GM21360 (cell line): ENCODE measurements at regions not wholly inside any gene's neighbourhood (a gene's known extent, or its start where the extent isn't known, plus 50 kb on each side); places are given as distances from the start of the nearest gene placed in this dataset.
"Not testable (repeated sequence)": the region's sequence is repeated elsewhere in the genome, so short reads cannot be mapped to it uniquely, and the experiment has no call there.

Experiments
- ATAC-seq: cut with Tn5 transposase; IDR thresholded peaks from one replicate; pipeline ENCODE4 v1.9.1; 2021; ENCODE audit warnings: mild to moderate bottlenecking, moderate library complexity; ENCODE audit not compliant: unreplicated experiment

- ATAC-seq, result no peak
Measured at GRCh38 chr12:46670636-46671035, 155.2 kb downstream of the SLC38A4 start.

- ATAC-seq, result no peak
Measured at GRCh38 chr12:46669720-46670119, 156.1 kb downstream of the SLC38A4 start.

DNA sequence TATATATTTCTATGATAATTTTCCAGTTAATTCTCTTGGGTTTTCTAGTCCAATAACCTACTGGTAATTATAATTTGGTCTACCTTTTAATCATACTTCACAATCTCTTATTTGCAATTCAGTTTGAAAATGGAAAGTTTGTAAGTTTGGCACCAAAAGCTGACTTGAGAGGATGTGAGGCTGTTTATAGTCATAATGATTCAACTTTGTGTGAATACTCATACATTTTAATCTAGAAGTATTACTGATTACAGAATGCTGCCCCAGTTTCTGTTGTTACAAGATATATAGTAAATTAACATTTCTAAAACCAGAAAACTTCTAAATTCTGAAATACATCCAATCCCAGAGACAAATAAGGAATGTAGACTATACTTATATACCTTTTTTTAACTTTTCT lies 158.2 kb downstream of the SLC38A4 start:
- no peak for ATAC-seq

DNA sequence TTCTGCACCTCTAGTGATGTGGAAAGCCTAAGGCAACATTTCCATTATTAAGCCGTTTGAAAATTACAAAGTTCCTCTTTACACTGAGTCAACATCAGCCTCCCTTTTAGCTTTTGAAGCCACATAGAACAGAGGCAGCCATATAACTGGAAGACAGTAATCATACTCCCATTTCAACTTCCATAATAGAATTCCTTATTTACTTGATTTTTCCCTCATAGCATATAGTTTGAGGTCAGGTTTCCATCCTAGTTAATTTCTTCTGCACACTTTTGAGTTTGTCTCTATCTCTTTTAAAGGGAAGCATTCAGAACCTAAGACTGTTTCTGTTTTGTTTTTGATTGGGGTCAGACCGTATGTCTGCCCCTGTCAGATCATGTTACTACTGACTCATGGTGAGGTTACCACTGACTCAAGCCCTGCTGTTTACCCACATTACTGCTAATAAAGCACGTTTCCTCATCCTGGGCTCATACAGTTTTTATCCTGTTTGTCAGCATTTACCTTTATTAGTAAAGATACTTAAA lies 161.0 kb downstream of the SLC38A4 start:
- ATAC-seq, result no peak

DNA sequence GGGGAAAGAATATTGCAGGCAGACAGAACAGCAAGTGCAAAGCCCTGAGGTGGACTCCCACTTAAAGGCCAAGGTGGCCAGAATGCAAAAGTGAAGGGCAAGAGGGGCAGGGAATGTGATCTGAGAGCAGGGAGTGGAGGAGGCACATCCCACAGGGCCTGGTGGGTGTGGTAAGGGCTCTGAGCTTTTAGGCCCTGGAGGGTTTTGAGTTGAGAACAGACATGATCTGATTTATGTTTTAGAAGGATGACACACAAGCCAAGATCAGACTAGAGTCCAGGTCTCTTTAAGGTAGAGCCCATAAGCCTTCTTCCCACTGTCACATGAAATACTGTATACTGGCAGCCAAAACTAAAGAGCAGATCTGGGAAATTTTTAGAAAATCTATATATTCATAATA lies 162.5 kb downstream of the SLC38A4 start:
- ATAC-seq, result no peak

- peak; percentile 73 for ATAC-seq
Measured at GRCh38 chr12:46661110-46661845, 164.5 kb downstream of the SLC38A4 start.

DNA sequence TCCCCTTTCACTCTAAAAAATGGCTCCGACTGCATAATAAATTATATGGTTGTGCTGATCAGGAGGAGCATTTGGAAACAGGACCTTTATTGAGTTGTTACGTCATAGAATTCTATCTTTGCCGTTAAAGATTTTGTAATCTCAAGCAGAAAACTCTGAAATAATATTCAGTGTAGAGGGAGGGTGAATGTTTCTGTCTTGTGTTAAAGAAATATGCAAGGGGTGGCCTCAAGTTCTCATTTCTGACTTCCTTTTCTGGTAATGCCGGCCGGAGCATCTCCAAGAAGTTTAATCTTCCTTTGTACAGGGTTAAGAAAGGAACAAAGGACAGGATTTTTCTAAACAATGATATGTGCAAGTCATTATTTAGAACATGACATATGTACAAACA lies 165.1 kb downstream of the SLC38A4 start:
- ATAC-seq, result peak; percentile 17

GRCh38 chr12:46660276-46660675 lies 165.5 kb downstream of the SLC38A4 start:
- no peak for ATAC-seq

GRCh38 chr12:46659824-46660223 lies 166.0 kb downstream of the SLC38A4 start:
- ATAC-seq, result no peak

- no peak for ATAC-seq
Measured at GRCh38 chr12:46659032-46659650, 166.7 kb downstream of the SLC38A4 start.

- no peak for ATAC-seq
Measured at GRCh38 chr12:46657453-46658411, 168.1 kb downstream of the SLC38A4 start.

DNA sequence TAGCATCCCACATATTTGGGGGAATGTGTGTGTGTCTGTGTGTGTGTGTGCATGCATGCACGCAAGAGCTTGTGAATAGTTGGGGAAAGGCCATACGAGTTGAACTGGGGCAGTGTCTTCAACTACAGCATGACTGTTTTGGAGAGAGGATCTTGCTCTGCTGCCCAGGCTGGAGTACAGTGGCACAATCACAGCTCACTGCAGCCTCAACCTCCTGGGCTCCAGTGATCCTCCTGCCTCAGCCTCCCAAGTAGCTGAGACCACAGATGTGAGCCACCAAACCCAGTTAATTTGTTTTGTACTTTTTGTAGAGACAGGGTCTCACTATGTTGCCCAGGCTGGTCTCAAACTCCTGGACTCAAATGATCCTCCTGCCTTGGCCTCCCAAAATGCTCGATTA lies 169.8 kb downstream of the SLC38A4 start:
- not testable (repeated sequence) for ATAC-seq

GRCh38 chr12:46653311-46653710 lies 172.5 kb downstream of the SLC38A4 start:
- no peak for ATAC-seq

DNA sequence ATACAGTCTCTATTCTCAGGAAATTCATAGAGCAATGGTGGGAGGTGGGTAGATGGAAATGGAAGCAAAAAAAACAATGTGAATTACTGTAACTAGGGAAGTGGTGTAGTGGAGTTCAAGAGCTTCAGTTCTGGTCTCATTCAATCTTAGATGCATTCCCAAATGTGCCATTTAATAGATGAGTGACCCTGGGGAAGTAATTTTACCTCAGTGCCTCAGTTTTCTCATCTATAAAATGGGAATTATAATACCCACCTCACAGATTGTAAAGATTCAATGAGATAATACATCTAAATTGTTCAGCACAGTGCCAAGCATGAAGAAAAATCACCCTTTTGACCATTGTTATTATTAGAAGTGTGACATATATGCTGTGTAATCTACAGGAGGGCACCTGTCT lies 173.1 kb downstream of the SLC38A4 start:
- ATAC-seq, result no peak

DNA sequence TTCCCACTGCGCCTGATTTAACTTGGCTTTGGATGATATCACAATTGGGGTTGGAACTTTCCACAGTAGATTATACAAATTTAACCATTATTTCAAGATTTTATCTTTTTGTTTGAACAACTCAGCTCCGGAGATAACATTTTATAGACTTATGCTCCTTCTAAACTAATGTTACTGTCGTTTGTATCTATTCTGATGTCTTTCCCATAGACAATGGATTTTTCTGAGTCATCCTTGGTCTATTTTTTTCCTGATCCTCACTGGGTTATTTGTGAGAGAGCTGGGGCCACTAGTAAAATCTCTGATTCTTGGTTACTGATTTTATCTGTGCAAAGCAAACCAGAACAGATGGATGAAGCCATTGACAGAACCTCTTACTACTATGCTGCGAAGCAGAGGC lies 175.1 kb downstream of the SLC38A4 start:
- no peak for ATAC-seq

DNA sequence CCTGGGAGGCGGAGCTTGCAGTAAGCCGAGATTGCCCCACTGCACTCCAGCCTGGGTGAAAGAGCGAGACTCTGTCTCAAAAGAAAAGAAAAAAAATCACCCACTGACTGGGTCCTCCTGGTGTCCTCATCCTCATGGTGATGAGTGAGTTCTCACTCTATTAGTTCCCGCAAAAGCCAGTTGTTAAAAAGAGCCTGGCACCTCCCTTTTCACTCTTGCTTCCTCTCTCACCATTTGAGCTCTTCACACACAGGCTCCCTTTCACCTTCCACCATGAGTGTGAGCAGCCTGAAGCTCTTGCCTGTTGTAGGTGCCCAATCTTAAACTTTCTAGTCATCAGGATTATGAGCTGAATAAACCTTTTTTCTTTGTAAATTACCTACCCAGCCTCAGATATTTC lies 176.4 kb downstream of the SLC38A4 start:
- ATAC-seq, result no peak

- no peak for ATAC-seq
Measured at GRCh38 chr12:46647034-46647433, 178.8 kb downstream of the SLC38A4 start.

GRCh38 chr12:46641649-46642048 lies 184.1 kb downstream of the SLC38A4 start:
- not testable (repeated sequence) for ATAC-seq

DNA sequence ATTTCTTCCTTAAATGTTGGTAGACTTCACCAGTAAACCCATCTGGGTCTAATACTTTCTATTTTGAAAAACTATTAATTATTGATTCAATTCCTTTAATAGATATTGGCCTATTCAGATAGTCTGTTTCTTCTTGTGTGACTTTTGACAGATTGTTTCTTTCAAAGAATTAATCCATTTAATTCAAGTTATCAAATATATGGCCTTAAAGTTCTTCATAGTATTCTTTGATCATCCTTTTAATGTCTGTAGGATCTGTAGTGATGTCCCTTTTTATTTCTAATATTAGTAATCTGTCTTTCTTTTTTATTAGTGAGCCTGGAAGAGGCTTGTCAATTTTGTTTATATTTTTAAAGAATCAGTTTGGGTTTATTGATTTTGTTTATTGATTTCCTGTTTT lies 190.0 kb downstream of the SLC38A4 start:
- ATAC-seq, result no peak

GRCh38 chr12:46629331-46630229 lies 196.2 kb downstream of the SLC38A4 start:
- no peak for ATAC-seq
